GM12878 (cell line): ENCODE measurements at regions not wholly inside any gene's neighbourhood (a gene's known extent, or its start where the extent isn't known, plus 50 kb on each side); places are given as distances from the start of the nearest gene placed in this dataset.

Experiments
- ATAC-seq: fragments of 200-7000 bp; cut with Tn5 transposase; 3 replicates; pipeline ENCODE4 v1.9.1; 2020; ENCODE audit warnings: mild to moderate bottlenecking, moderate library complexity
- BruUV-seq: library from RNA; stranded (reverse); fragments of 400-500 nt; replicated peaks from 2 replicates; lab custom pipeline; 2021; lab: Mats Ljungman, UMichigan
- CTCF ChIA-PET: fragments of 300-600 bp; sonication (Branson Sonifier 250); formaldehyde crosslinking; extraction: SDS; loops from one replicate; lab custom pipeline; 2021; ENCODE audit warnings: inconsistent platforms; lab: Yijun Ruan, JAX
- POLR2A ChIA-PET: fragments of 350-600 bp; formaldehyde crosslinking; extraction: SDS; loops from one replicate; lab custom pipeline; 2021; ENCODE audit warnings: inconsistent platforms; lab: Charles Lee
- RAD21 ChIA-PET: fragments of 300-600 bp; sonication (Branson Sonifier 250); formaldehyde crosslinking; loops from one replicate; lab custom pipeline; 2023; ENCODE audit warnings: antibody characterized with exemption; ENCODE audit not compliant: unreplicated experiment; lab: Charles Lee
- SMC1A ChIA-PET: fragments of 300-600 bp; sonication (Branson Sonifier 250); formaldehyde crosslinking; loops from one replicate; lab custom pipeline; 2023; ENCODE audit not compliant: unreplicated experiment, uncharacterized antibody; lab: Charles Lee
- DNase-seq: peaks from one replicate; pipeline ENCODE4 v3.0.0-alpha.2; 2011; ENCODE audit warnings: low read depth, low spot score
- FAIRE-seq: peaks from 3 replicates; lab custom pipeline; 2011; peaks lifted over from hg19 to GRCh38; lab: Jason Lieb, UNC
- H2AFZ ChIP-seq: 2 replicates; pipeline ENCODE4 v1.6.0; 2011; ENCODE audit warnings: low read depth, low read length, control low read depth; ENCODE audit not compliant: control insufficient read depth
- H3K27ac ChIP-seq: 2 replicates; pipeline ENCODE4 v1.5.1; 2011; ENCODE audit warnings: control low read depth; ENCODE audit not compliant: control insufficient read depth, insufficient read depth
- H3K27me3 ChIP-seq, 2 experiments: replicated peaks in 1 of 2; 2 replicates each; pipeline versions ENCODE4 v1.6.0 to v1.6.1; 2011; ENCODE audit warnings: low read length in 1 of 2; ENCODE audit not compliant: control insufficient read depth in 2 of 2, insufficient read depth in 2 of 2
- H3K36me3 ChIP-seq, 2 experiments: 2 replicates each; pipeline ENCODE4 v1.5.1; 2011; ENCODE audit warnings: low read length in 1 of 2; ENCODE audit not compliant: control insufficient read depth in 2 of 2, insufficient read depth in 2 of 2
- H3K4me1 ChIP-seq: 2 replicates; pipeline ENCODE4 v1.6.1; 2011; ENCODE audit warnings: mild to moderate bottlenecking, low read length, moderate library complexity, mixed read lengths; ENCODE audit not compliant: control insufficient read depth, insufficient read depth
- H3K4me2 ChIP-seq: 2 replicates; pipeline ENCODE4 v1.6.0; 2011; ENCODE audit warnings: control low read depth; ENCODE audit not compliant: control insufficient read depth, insufficient read depth
- H3K4me3 ChIP-seq: fragments of 200-600 bp; sonication (generic); 2 replicates; pipeline ENCODE4 v1.5.1; 2016
- H3K79me2 ChIP-seq: 2 replicates; pipeline ENCODE4 v1.6.0; 2011; ENCODE audit warnings: low read length; ENCODE audit not compliant: control insufficient read depth, insufficient read depth
- H3K9ac ChIP-seq: 2 replicates; pipeline ENCODE4 v1.8.0; 2011; ENCODE audit warnings: low read length, control low read depth, mixed read lengths; ENCODE audit not compliant: control insufficient read depth, insufficient read depth
- H3K9me3 ChIP-seq: replicated peaks from 3 replicates; pipeline ENCODE4 v1.5.1; 2011; ENCODE audit warnings: mild to moderate bottlenecking, low read length; ENCODE audit not compliant: control insufficient read depth, insufficient read depth
- H4K20me1 ChIP-seq: 2 replicates; pipeline ENCODE4 v1.6.0; 2011; ENCODE audit not compliant: control insufficient read depth, insufficient read depth
- EED ChIP-seq: sonication (generic); IDR thresholded peaks from 2 replicates; pipeline ENCODE4 v1.6.1; 2016; ENCODE audit warnings: antibody characterized with exemption, low read depth
- KDM1A ChIP-seq: fragments of 200-600 bp; sonication (generic); IDR thresholded peaks from 2 replicates; pipeline ENCODE4 v1.6.1; 2016; ENCODE audit warnings: borderline replicate concordance
- PKNOX1 ChIP-seq: fragments of 450-650 bp; IDR thresholded peaks from 2 replicates; pipeline ENCODE4 v1.6.1; 2016; ENCODE audit warnings: mild to moderate bottlenecking
- PRDM15 ChIP-seq: fragments of 450-650 bp; formaldehyde crosslinking; IDR thresholded peaks from 2 replicates; pipeline ENCODE4 v1.4.0; 2020; ENCODE audit warnings: mild to moderate bottlenecking, moderate library complexity
- REST ChIP-seq: IDR thresholded peaks from 2 replicates; pipeline ENCODE4 v1.6.1; 2012; ENCODE audit warnings: mild to moderate bottlenecking, low read depth, low read length
- SIN3A ChIP-seq: IDR thresholded peaks from 2 replicates; pipeline ENCODE4 v1.6.1; 2012; ENCODE audit warnings: low read depth, low read length, improper control_type of control experiment
- SMC3 ChIP-seq: IDR thresholded peaks from 2 replicates; pipeline ENCODE4 v1.6.1; 2011; ENCODE audit warnings: low read length, improper control_type of control experiment, borderline replicate concordance
- YBX1 ChIP-seq: fragments of 450-650 bp; IDR thresholded peaks from 2 replicates; pipeline ENCODE4 v1.6.1; 2016; ENCODE audit warnings: antibody characterized with exemption
- WGBS: methylation state at CpG from one replicate; pipeline ENCODE4 v1.1.6; 2016; ENCODE audit warnings: low lambda C conversion rate; ENCODE audit not compliant: insufficient replicate concordance, insufficient coverage; ENCODE audit errors: missing lambda C conversion rate; 5-methylcytosine and 5-hydroxymethylcytosine counted together
- in situ Hi-C: fragments of 300-500 bp; cut with MboI; formaldehyde crosslinking; loops from 9 replicates; pipeline ENCODE4 v1.14.3; 2018; ENCODE audit warnings: mixed read lengths
- intact Hi-C: fragments of 100-400 bp; cut with micrococcal nuclease; formaldehyde crosslinking; loops from one replicate; pipeline ENCODE4 v1.14.2; 2022; ENCODE audit not compliant: unreplicated experiment
- TF ChIP-seq, protein P1 (sequence below): IDR thresholded peaks from 2 replicates; pipeline ENCODE4 v1.6.1; 2012; ENCODE audit warnings: low read depth, low read length, improper control_type of control experiment

- H2AFZ ChIP-seq: no peak overlapping the region
- no peak overlapping the region for H3K4me3 ChIP-seq
- BruUV-seq: no TSS peak
- intact Hi-C loops (no loop called here), in situ Hi-C loops (no loop called here)
- no peak overlapping the region for H3K4me2 ChIP-seq
- CTCF ChIA-PET: no interaction called here
- no peaks in the 10 kb centered on the region for H3K9me3 ChIP-seq
- peaks cover 0 to 1% of the 10 kb centered on the region in 2 experiments; a peak in 1 of 4 replicates for H3K27me3 ChIP-seq
- POLR2A ChIA-PET: no interaction called here
- H3K36me3 ChIP-seq: no peaks in the 10 kb centered on the region
- no peak overlapping the region for H3K27ac ChIP-seq
- FAIRE-seq (no peak), ATAC-seq (no peak), DNase-seq (no peak)
- no peaks in the 10 kb centered on the region for H3K4me1 ChIP-seq
- WGBS: 20% methylated on average over 2 of the region's 2 CpGs
- TF ChIP-seq KDM1A (no peak), EED (no peak), SIN3A (no peak)
- TF ChIP-seq, protein P1, sequence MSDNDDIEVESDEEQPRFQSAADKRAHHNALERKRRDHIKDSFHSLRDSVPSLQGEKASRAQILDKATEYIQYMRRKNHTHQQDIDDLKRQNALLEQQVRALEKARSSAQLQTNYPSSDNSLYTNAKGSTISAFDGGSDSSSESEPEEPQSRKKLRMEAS: no peak
- SMC1A ChIA-PET: no interaction called here
- no peak overlapping the region for H3K9ac ChIP-seq
- H3K79me2 ChIP-seq: no peaks in the 10 kb centered on the region
- no peaks in the 10 kb centered on the region for H4K20me1 ChIP-seq
- RAD21 ChIA-PET: no interaction called here
Measured at GRCh38 chr5:171622010-171622409, 163.6 kb upstream of the SMIM23 start.

- WGBS: 0% methylated on average over 2 of the region's 2 CpGs
- no TSS peak for BruUV-seq
Measured at GRCh38 chr5:171623107-171623506, 162.5 kb upstream of the SMIM23 start.

More at GRCh38 chr5:171623107-171623506, 162.5 kb upstream of the SMIM23 start:
- in situ Hi-C loops: no loop called here
- Histone ChIP-seq H3K4me2 (no peak overlapping the region), H3K4me1 (no peaks in the 10 kb centered on the region), H3K4me3 (no peak overlapping the region), H3K79me2 (no peaks in the 10 kb centered on the region), H2AFZ (no peak overlapping the region), H3K27ac (no peak overlapping the region), H4K20me1 (no peaks in the 10 kb centered on the region), H3K9me3 (no peaks in the 10 kb centered on the region), H3K36me3 (no peaks in the 10 kb centered on the region), H3K9ac (no peak overlapping the region), H3K27me3 (no peaks in the 10 kb centered on the region)
- CTCF ChIA-PET: no interaction called here
- no peak for FAIRE-seq
- SMC1A ChIA-PET: no interaction called here
- POLR2A ChIA-PET: no interaction called here
- RAD21 ChIA-PET: interaction anchor here (0.5 kb wide), 1 partner anchor 31 kb away, joined by 3 read pairs; no protein-coding TSS in a partner anchor
- no peak for DNase-seq
- intact Hi-C loops: no loop called here
- TF ChIP-seq SMC3 (no peak), YBX1 (no peak), PRDM15 (no peak), REST (no peak), PKNOX1 (no peak)
- ATAC-seq: no peak
